Hematopoietic multipotent progenitor cell treated with erythropoietin and hydrocortisone succinate and interleukin-3 and kit ligand, for 15 days (in vitro differentiated cells): ENCODE measurements at regions not wholly inside any gene's neighbourhood (a gene's known extent, or its start where the extent isn't known, plus 50 kb on each side); places are given as distances from the start of the nearest gene placed in this dataset.
"Not testable (repeated sequence)": the region's sequence is repeated elsewhere in the genome, so short reads cannot be mapped to it uniquely, and the experiment has no call there.

Source experiments
- DNase-seq: peaks from one replicate; pipeline ENCODE4 v3.0.0-alpha.2; 2015; ENCODE audit warnings: low spot score

DNA sequence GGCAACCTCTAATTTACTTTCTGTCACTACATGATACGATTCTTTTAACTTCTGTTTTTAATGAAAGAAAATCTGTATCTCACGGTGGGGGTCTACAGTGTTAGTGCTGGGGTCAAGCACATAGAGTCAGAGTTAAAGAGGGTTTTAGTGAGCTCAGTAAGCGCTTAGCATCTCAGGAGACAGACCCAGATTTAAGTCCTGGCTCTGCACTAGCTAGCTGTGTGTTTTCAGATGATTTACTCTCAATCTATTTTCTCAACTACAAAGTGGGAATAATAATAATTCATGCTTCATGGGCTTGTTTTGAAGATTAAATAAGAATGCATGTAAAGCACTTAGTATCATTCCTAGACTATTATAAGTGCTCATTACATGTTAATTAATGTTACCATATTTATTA lies 63.4 kb upstream of the KBTBD8 start:
- DNase-seq: no peak

DNA sequence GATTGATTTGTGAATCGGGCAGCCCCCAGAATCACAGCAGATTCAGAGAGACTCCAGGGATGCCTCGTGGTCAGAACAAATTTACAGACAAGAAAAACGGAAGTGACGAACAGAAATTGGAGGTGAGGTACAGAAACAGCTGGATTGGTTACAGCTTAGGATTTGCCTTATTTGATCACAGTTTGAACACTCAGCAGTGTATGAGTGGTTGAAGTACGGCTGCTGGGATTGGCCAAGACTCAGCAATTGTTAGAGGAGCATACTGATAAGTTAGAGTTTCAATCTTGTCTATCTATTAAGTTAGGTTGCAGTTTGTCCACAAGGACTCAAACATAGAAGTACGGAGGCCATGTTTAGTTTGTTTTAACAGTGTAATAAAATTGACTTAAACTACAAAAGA lies 61.1 kb upstream of the KBTBD8 start:
- not testable (repeated sequence) for DNase-seq

DNA sequence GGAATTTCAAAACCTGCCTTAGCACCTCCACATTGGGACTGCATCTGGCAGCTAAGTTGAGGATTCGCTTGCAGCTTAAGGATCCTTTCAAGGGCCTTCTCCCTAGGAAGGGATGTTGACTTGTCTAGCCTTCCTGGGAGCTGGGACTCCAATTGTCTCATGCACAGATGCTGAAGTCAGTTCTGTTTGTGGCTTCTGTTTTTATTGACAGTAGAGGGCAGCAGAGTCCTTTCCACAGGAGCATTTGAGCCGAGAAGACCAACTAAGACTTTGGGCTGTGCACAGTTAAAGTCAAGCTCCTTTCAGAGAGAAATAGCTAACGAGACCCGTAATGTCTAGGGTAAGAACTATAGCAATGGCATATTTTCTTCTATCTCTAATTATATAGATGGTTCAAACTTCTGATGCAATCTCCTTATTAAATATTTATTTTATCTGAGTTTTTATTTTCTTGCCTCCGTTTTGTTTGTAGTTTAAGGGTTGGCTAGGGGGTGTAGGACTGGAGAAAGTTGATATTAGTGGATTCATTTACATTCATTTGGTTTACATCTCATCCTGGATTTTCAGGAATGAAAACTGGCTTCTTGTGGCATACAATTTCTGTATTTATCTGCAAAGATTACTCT lies 59.7 kb upstream of the KBTBD8 start:
- DNase-seq: peak; percentile 42

DNA sequence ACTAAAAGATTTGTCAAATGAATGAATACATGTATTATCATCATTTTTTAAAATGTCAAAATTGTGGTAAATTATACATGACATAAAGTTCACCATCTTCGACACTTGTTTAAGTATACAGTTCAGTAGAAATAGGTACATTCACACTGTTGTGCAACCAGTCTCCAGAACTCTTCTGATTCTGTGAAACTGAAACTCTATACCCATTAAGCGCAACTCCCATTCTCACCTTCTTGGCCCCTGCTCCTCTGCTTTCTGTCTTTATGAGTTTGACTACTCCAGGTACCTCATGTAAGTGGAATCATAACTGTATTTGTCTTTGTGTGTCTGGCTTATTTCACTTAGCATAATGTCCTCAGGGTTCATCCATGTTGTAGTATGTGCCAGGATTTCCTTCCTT lies 50.1 kb upstream of the KBTBD8 start:
- no peak for DNase-seq
